ENCODE measurements at regions not wholly inside any gene's neighbourhood (a gene's known extent, or its start where the extent isn't known, plus 50 kb on each side); places are given as distances from the start of the nearest gene placed in this dataset.
A peak's percentile ranks its signal among the peaks of the same experiment; 100 is the strongest.

- H2AFZ ChIP-seq (ENCODE audit: low read length): no peak overlapping the region
- H4K20me1 ChIP-seq (ENCODE audit: control insufficient read depth, extremely low read depth, insufficient read depth, low read length): no peaks in the 10 kb centered on the region
- H3K27me3 ChIP-seq (ENCODE audit: control insufficient read depth, insufficient read depth, low read length): peaks cover 10% of the 10 kb centered on the region
- H3K79me2 ChIP-seq (ENCODE audit: control insufficient read depth, insufficient read depth, low read length): no peaks in the 10 kb centered on the region
- no peaks in the 10 kb centered on the region for H3K4me1 ChIP-seq (ENCODE audit: control insufficient read depth, extremely low read depth, insufficient read depth, low read length)
- no peak overlapping the region for H3K4me3 ChIP-seq (replicated peaks in 1 of 4; ENCODE audit: control extremely low read depth in 1 of 4, insufficient read depth in 1 of 4, low read depth in 3 of 4, low read length in 4 of 4)
- H3K27ac ChIP-seq (ENCODE audit: insufficient read depth, low read length): no peak overlapping the region
- no peaks in the 10 kb centered on the region for H3K9me3 ChIP-seq (ENCODE audit: control insufficient read depth, insufficient read depth, low read depth, low read length)
- H3K4me2 ChIP-seq (ENCODE audit: extremely low read depth, insufficient read depth, low read length): no peak overlapping the region
- no peak overlapping the region for H3K9ac ChIP-seq (ENCODE audit: insufficient read depth, low read length)
- DNase-seq (ENCODE audit: low read depth in 2 of 2): no peak
- no peak for TF ChIP-seq EZH2 (IDR thresholded peaks at IDR 0.05; ENCODE audit: low read length, missing control alignments)
- no peaks in the 10 kb centered on the region for H3K36me3 ChIP-seq (ENCODE audit: control insufficient read depth, insufficient read depth, low read length)
These were observed 218.3 kb upstream of the CRY1 start for GRCh38 chr12:107311682-107312081.

- Histone ChIP-seq H3K4me3 (replicated peaks in 1 of 4; ENCODE audit: control extremely low read depth in 1 of 4, insufficient read depth in 1 of 4, low read depth in 3 of 4, low read length in 4 of 4) (peak overlapping the region; percentile 35 to 60 (median 51)), H3K36me3 (ENCODE audit: control insufficient read depth, insufficient read depth, low read length) (no peaks in the 10 kb centered on the region), H2AFZ (ENCODE audit: low read length) (no peak overlapping the region), H4K20me1 (ENCODE audit: control insufficient read depth, extremely low read depth, insufficient read depth, low read length) (no peaks in the 10 kb centered on the region), H3K9ac (ENCODE audit: insufficient read depth, low read length) (no peak overlapping the region), H3K27me3 (ENCODE audit: control insufficient read depth, insufficient read depth, low read length) (peaks cover 10% of the 10 kb centered on the region), H3K4me1 (ENCODE audit: control insufficient read depth, extremely low read depth, insufficient read depth, low read length) (no peaks in the 10 kb centered on the region), H3K4me2 (ENCODE audit: extremely low read depth, insufficient read depth, low read length) (peak overlapping the region; percentile 93), H3K9me3 (ENCODE audit: control insufficient read depth, insufficient read depth, low read depth, low read length) (no peaks in the 10 kb centered on the region), H3K79me2 (ENCODE audit: control insufficient read depth, insufficient read depth, low read length) (no peaks in the 10 kb centered on the region), H3K27ac (ENCODE audit: insufficient read depth, low read length) (no peak overlapping the region)
- peak; percentile 75 to 95 for DNase-seq (ENCODE audit: low read depth in 2 of 2)
- no peak for TF ChIP-seq EZH2 (IDR thresholded peaks at IDR 0.05; ENCODE audit: low read length, missing control alignments)
- peak in 1 of 2 donors; percentile 7 for TF ChIP-seq CTCF (conservative IDR thresholded peaks at IDR 0.05 in 1 of 2, IDR thresholded peaks at IDR 0.05 in 1 of 2; ENCODE audit: low read depth in 1 of 2, low read length in 2 of 2)
These were observed 224.6 kb upstream of the CRY1 start for GRCh38 chr12:107317751-107318555.

DNA sequence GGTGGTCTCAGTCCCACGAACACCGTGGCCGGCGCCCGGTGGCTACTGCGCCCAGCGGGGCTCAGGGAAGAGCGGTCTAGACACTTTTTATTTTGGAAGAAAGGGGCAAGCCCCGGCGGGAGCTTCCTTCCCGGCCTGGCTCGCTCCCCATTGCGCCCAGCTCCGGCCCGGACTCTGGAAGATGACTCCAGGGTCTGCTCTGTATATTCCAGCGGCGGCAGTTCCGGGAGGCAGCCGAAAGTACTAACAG lies 225.1 kb upstream of the CRY1 start:
- peak overlapping the region; percentile 33 to 60 (median 51) for H3K4me3 ChIP-seq (replicated peaks in 1 of 4; ENCODE audit: control extremely low read depth in 1 of 4, insufficient read depth in 1 of 4, low read depth in 3 of 4, low read length in 4 of 4)
- no peaks in the 10 kb centered on the region for H3K79me2 ChIP-seq (ENCODE audit: control insufficient read depth, insufficient read depth, low read length)
- no peak overlapping the region for H3K9ac ChIP-seq (ENCODE audit: insufficient read depth, low read length)
- no peaks in the 10 kb centered on the region for H3K4me1 ChIP-seq (ENCODE audit: control insufficient read depth, extremely low read depth, insufficient read depth, low read length)
- H3K27me3 ChIP-seq (ENCODE audit: control insufficient read depth, insufficient read depth, low read length): peaks cover 10% of the 10 kb centered on the region
- H3K4me2 ChIP-seq (ENCODE audit: extremely low read depth, insufficient read depth, low read length): peak overlapping the region; percentile 93
- H2AFZ ChIP-seq (ENCODE audit: low read length): no peak overlapping the region
- no peaks in the 10 kb centered on the region for H3K36me3 ChIP-seq (ENCODE audit: control insufficient read depth, insufficient read depth, low read length)
- no peak for TF ChIP-seq EZH2 (IDR thresholded peaks at IDR 0.05; ENCODE audit: low read length, missing control alignments)
- TF ChIP-seq CTCF (conservative IDR thresholded peaks at IDR 0.05 in 1 of 2, IDR thresholded peaks at IDR 0.05 in 1 of 2; ENCODE audit: low read depth in 1 of 2, low read length in 2 of 2): no peak
- H3K27ac ChIP-seq (ENCODE audit: insufficient read depth, low read length): no peak overlapping the region
- H4K20me1 ChIP-seq (ENCODE audit: control insufficient read depth, extremely low read depth, insufficient read depth, low read length): no peaks in the 10 kb centered on the region
- H3K9me3 ChIP-seq (ENCODE audit: control insufficient read depth, insufficient read depth, low read depth, low read length): no peaks in the 10 kb centered on the region
- no peak for DNase-seq (ENCODE audit: low read depth in 2 of 2)

All from fibroblast of lung (primary cell).